ENCODE measurements at regions not wholly inside any gene's neighbourhood (a gene's known extent, or its start where the extent isn't known, plus 50 kb on each side); places are given as distances from the start of the nearest gene placed in this dataset.

DNA sequence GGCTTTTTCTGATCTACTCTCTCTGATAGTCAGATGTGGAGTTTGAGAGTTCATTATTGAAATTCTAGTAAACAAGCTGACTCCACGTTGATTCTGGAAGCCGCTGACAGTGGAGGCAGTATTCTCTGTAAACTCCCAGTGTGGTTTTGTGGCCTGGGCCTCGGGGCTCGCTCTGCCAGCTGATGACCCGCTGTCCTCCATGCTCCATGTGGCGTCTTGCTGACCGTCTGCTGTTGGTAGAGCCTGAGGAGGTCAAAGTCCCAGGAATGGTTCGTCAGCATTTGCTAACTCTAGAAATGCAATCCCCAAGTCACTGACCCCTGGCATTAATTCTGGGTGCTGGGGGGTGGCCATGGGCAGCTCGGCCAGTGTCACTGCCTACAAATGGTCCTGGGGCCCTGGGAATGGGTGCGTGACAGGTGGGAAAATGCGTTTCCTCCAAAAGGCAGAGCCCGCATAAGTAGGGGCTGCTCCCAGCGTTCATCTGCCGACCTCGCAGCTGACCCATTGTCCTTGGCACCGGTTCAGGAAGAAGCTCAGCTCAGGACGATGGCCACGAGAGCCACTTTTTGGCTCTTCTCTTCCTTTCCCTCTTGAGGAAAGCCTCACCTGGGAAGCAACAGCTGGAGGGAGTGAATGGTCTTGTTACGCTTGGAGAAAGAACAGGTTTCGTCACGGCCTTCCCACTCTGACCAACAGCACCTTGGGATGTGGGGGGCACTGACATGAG is 55.1 kb downstream of the MRPL36 start:
- TF ChIP-seq, protein P1, sequence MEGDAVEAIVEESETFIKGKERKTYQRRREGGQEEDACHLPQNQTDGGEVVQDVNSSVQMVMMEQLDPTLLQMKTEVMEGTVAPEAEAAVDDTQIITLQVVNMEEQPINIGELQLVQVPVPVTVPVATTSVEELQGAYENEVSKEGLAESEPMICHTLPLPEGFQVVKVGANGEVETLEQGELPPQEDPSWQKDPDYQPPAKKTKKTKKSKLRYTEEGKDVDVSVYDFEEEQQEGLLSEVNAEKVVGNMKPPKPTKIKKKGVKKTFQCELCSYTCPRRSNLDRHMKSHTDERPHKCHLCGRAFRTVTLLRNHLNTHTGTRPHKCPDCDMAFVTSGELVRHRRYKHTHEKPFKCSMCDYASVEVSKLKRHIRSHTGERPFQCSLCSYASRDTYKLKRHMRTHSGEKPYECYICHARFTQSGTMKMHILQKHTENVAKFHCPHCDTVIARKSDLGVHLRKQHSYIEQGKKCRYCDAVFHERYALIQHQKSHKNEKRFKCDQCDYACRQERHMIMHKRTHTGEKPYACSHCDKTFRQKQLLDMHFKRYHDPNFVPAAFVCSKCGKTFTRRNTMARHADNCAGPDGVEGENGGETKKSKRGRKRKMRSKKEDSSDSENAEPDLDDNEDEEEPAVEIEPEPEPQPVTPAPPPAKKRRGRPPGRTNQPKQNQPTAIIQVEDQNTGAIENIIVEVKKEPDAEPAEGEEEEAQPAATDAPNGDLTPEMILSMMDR (IDR thresholded peaks at IDR 0.05; ENCODE audit: low read depth, low read length): no peak
- no peak for DNase-seq (ENCODE audit: extremely low read depth, low read depth)

DNA sequence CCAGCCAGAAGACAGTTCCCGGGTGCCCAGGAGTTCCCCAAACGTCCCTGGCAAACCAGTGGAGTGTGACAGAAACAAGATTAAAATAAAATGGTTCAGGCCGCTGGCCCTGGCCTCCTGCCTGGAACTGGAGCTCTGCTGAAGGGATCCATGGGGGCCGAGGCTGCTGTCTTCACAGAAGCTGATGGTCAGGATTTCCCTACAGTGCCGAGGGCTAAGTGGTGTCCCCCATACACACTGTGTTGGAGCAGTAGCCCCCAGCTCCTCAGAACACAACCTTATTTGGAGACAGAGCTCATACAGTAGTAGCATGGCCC is 55.9 kb downstream of the MRPL36 start:
- no peak for DNase-seq (ENCODE audit: extremely low read depth, low read depth)
- TF ChIP-seq, protein P1 (IDR thresholded peaks at IDR 0.05; ENCODE audit: low read depth, low read length): no peak

DNA sequence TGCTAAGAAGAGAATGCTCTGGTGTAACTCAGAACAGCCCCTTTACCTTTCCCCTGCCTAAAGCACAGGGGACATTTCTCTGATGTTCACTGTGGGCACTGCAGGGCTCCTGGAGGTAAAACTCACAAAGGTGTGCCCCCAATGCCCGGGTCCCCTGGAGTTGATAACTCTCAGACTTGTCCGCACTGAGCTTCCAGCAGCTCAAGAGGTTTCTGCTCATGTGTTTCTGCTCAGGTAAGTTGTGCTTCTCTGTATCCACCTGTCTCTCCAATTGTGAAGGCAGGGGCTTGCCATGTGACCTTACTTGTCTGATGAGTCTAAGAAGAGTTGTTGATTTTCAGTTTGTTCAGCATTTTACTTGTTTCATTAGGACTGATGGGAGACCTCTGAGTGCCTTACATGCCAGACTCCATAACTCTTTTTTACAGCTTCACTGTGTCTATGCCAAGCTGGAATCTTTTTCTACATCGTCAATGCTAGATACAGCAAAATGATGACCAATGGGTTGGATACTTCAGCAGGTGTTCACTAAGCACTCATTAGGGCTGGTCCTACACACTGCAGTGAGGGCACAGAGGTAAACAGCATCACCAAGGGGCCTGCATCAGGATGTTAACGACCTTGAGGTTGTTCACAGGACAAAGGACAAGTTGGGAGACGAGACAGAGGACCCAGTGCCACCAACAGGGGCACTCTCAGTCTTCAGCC is 56.4 kb downstream of the MRPL36 start:
- TF ChIP-seq, protein P1 (IDR thresholded peaks at IDR 0.05; ENCODE audit: low read depth, low read length): no peak
- DNase-seq (ENCODE audit: extremely low read depth, low read depth): no peak

DNA sequence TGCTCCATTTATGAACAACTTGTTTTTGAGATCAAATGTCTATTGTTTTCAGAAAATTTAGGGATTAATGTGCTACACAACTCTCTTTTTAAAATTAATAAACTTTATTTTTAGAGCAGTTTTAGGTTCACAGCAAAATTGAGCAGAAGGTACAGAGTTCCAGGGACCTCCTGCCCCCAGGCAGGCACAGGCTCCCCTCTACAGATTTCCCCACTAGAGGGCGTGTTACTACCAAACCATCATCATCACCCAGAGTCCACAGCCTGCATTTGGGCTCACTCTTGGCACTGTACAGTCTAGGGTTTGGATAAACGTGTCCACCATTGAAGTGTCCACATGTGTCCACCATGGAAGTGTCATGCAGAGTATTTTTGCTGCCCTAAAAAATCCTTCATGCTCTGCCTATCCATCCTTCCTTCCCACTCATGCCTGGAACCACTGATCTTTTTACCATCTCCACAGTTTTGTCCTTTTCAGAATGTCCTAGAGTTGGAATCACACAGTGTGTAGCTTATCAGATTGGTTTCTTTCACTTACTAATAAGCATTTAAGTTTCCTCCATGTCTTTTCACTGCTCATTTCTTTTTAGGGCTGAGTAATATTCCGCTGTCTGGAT is 61.7 kb downstream of the MRPL36 start:
- TF ChIP-seq, protein P1 (IDR thresholded peaks at IDR 0.05; ENCODE audit: low read depth, low read length): peak; percentile 47
- DNase-seq (ENCODE audit: extremely low read depth, low read depth): no peak

DNA sequence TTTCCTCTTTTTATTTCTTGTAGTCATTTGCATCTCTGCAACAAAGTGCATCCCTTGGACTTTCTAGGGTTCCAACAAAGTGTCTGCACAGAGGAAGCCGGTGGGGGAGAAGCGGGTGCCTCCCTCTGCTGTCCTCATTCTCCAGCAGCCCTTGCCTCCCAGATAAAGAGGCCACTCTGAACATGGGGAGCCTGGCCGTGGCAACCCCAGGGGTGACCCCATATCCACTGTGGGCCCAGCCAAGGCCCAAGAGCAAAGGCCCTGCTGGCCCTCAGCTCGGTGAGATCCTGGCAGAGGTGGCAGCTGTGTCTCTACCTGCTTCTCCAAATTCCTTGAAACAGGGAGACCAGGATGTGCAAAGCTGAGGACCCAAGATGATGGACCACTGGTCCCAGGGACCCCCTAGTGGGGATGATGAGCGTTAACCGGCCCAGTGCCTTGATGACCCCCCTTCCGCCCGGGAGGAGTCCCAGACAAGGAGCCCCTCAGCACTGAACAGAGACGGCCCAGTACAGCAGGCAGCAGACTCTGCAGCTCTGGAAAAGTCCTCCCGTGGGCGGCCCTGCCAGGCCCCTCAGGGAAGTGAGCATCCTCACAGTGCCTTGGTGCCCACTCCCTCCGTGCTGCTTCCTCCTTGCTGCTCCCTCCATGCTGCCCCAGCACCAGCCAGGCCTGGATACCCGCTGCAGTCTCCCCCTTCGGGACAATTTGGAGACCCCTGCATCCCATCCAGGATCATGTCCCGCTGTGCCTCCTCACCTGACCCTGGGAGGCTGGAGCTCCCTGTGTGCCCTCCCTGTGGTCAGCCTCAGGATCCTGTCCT is 62.5 kb downstream of the MRPL36 start:
- no peak for DNase-seq (ENCODE audit: extremely low read depth, low read depth)
- TF ChIP-seq, protein P1 (IDR thresholded peaks at IDR 0.05; ENCODE audit: low read depth, low read length): no peak

DNA sequence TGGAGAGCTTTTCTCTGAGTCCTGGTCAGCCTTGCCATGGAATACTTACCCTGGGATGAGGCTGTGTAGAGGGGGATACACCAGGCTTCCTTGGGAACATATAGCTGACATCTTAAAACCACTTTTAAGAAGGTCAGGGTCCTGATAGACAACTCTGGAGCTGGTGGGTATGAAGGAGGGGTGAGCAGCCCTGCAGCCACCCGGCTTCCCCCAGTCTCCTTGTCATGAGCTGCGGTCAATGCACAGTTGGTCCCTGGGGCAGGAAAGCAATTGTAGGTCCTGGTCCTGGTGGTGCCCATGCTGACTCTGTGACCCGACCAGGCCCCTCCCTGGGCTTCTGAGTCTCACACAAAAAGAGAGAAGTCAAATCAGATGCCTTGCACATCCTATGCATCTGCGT is 63.6 kb downstream of the MRPL36 start:
- TF ChIP-seq, protein P1 (IDR thresholded peaks at IDR 0.05; ENCODE audit: low read depth, low read length): no peak
- no peak for DNase-seq (ENCODE audit: extremely low read depth, low read depth)

Measured in AG09319 (cell line).